Pancreas (tissue), 10 donors: ENCODE measurements at regions not wholly inside any gene's neighbourhood (a gene's known extent, or its start where the extent isn't known, plus 50 kb on each side); places are given as distances from the start of the nearest gene placed in this dataset.
"Not testable (repeated sequence)": the region's sequence is repeated elsewhere in the genome, so short reads cannot be mapped to it uniquely, and the experiment has no call there.

Experiments used
- ATAC-seq, 4 donors: fragments of 200-7000 bp; cut with Tn5 transposase; one replicate each; pipeline versions ENCODE4 v1.8.0 to v1.9.1; 2020; ENCODE audit warnings: mild to moderate bottlenecking in 4 of 4, moderate library complexity in 4 of 4
- DNase-seq, 6 donors: peaks; one replicate each; pipeline ENCODE4 v3.0.0-alpha.2; 2020
- FAIRE-seq: peaks from 2 replicates; lab custom pipeline; 2012; peaks lifted over from hg19 to GRCh38; lab: Jason Lieb, UNC
- H3K27ac ChIP-seq, 4 donors: fragments of 200-600 bp; sonication (generic); 1 replicate in 3 of 4; 2 replicates in 1 of 4; pipeline versions ENCODE4 v1.5.0 to v1.8.0; 2020
- H3K27me3 ChIP-seq, 4 donors: fragments of 200-600 bp; one replicate each; pipeline ENCODE4 v1.8.0; 2021
- H3K36me3 ChIP-seq, 3 donors: fragments of 200-600 bp; sonication (generic) in 1 of 3; one replicate each; pipeline versions ENCODE4 v1.5.0 to v1.8.0; 2020 to 2021
- H3K4me1 ChIP-seq, 3 donors: fragments of 200-600 bp; one replicate each; pipeline ENCODE4 v1.8.0; 2021
- H3K4me3 ChIP-seq, 4 donors: fragments of 200-600 bp; sonication (generic) in 2 of 4; one replicate each; pipeline versions ENCODE4 v1.5.0 to v1.8.0; 2020 to 2021
- H3K9me3 ChIP-seq, 4 donors: fragments of 200-600 bp; one replicate each; pipeline ENCODE4 v1.8.0; 2021
- CTCF ChIP-seq, 4 donors: fragments of 200-600 bp; sonication (generic) in 3 of 4; IDR thresholded peaks; one replicate each; pipeline versions ENCODE4 v1.5.0 to v1.8.0; 2021; ENCODE audit warnings: antibody characterized with exemption in 4 of 4
- WGBS, 2 donors: extraction: QIAGEN DNeasy Blood & Tissue Kit; methylation state at CpG; one replicate each; pipeline ENCODE4 v1.1.7; 2013; 5-methylcytosine and 5-hydroxymethylcytosine counted together
- intact Hi-C, 3 donors: fragments of 100-400 bp; cut with DNase I; formaldehyde crosslinking; loops; one replicate each; pipeline versions ENCODE4 v1.11.1 to v1.14.2; 2022
- donor health status: healthy with polysubstance abuse.
- donor health status: DM: no; HTN: no; CAD: no; lungs with moderate emphysema.
- donor health status: DM: no; HTN: no; CAD: no.
- donor health status: control.
- donor health status: control.
- donor health status: Bipolar disorder and iron deficiency.
- donor health status: DM: yes; HTN: yes; CAD: no.
- donor health status: DM: no; HTN: no; CAD: no.
- donor health status: DM: no; HTN: no; CAD: no.
- donor health status: DM: yes; HTN: yes; CAD: no.

GRCh38 chr10:3654496-3654895 is 130.5 kb downstream of the KLF6 start:
- no peaks in the 10 kb centered on the region for H3K27me3 ChIP-seq
- H3K4me1 ChIP-seq, result no peaks in the 10 kb centered on the region
- no peak for TF ChIP-seq CTCF (IDR thresholded peaks at IDR 0.05)
- no peak overlapping the region for H3K27ac ChIP-seq
- WGBS, 2 donors, result 60 to 70% methylated on average over 2 of the region's 2 CpGs
- H3K9me3 ChIP-seq, result no peaks in the 10 kb centered on the region
- no peak overlapping the region for H3K4me3 ChIP-seq
- ATAC-seq, result no peak
- H3K36me3 ChIP-seq, result no peaks in the 10 kb centered on the region
- no peak for FAIRE-seq
- intact Hi-C loops, result no loop called here
- no peak for DNase-seq

GRCh38 chr10:3653303-3653702 is 131.7 kb downstream of the KLF6 start:
- H3K9me3 ChIP-seq, H3K27ac ChIP-seq, H3K27me3 ChIP-seq, intact Hi-C loops, H3K36me3 ChIP-seq, H3K4me1 ChIP-seq, H3K4me3 ChIP-seq, ATAC-seq, DNase-seq, FAIRE-seq: not testable (repeated sequence)
- 54 to 69% methylated on average over 2 of the region's 2 CpGs for WGBS, 2 donors

- intact Hi-C loops, result no loop called here
- H3K9me3 ChIP-seq, result no peaks in the 10 kb centered on the region
- H3K36me3 ChIP-seq, result no peaks in the 10 kb centered on the region
- H3K4me1 ChIP-seq, result no peaks in the 10 kb centered on the region
- DNase-seq, result no peak
- FAIRE-seq, result no peak
- 53 to 66% methylated on average over 13 of the region's 13 CpGs for WGBS, 2 donors
- ATAC-seq, result no peak
- H3K4me3 ChIP-seq, result no peak overlapping the region
- H3K27me3 ChIP-seq, result no peaks in the 10 kb centered on the region
- no peak overlapping the region for H3K27ac ChIP-seq
- no peak for TF ChIP-seq CTCF (IDR thresholded peaks at IDR 0.05)
These were observed 132.1 kb downstream of the KLF6 start for GRCh38 chr10:3652886-3653285.

GRCh38 chr10:3651969-3652653 is 132.9 kb downstream of the KLF6 start:
- no peaks in the 10 kb centered on the region for H3K36me3 ChIP-seq
- no peak for TF ChIP-seq CTCF (IDR thresholded peaks at IDR 0.05)
- intact Hi-C loops, result no loop called here
- no peaks in the 10 kb centered on the region for H3K4me1 ChIP-seq
- H3K4me3 ChIP-seq, result no peak overlapping the region
- FAIRE-seq (no peak), DNase-seq (no peak), ATAC-seq (no peak)
- H3K27ac ChIP-seq, result no peak overlapping the region
- WGBS, 2 donors, result 82 to 83% methylated on average over 6 of the region's 6 CpGs
- no peaks in the 10 kb centered on the region for H3K9me3 ChIP-seq
- no peaks in the 10 kb centered on the region for H3K27me3 ChIP-seq

GRCh38 chr10:3648576-3648975 is 136.4 kb downstream of the KLF6 start:
- H3K9me3 ChIP-seq, result no peaks in the 10 kb centered on the region
- H3K4me1 ChIP-seq, result no peaks in the 10 kb centered on the region
- no peak for TF ChIP-seq CTCF (IDR thresholded peaks at IDR 0.05)
- no peak for FAIRE-seq
- H3K36me3 ChIP-seq, result no peaks in the 10 kb centered on the region
- intact Hi-C loops, result no loop called here
- DNase-seq, result no peak
- no peaks in the 10 kb centered on the region for H3K27me3 ChIP-seq
- no peak overlapping the region for H3K27ac ChIP-seq
- WGBS, 2 donors, result 69 to 87% methylated on average over 6 of the region's 6 CpGs
- ATAC-seq, result no peak
- no peak overlapping the region for H3K4me3 ChIP-seq
